ENCODE measurements at regions not wholly inside any gene's neighbourhood (a gene's known extent, or its start where the extent isn't known, plus 50 kb on each side); places are given as distances from the start of the nearest gene placed in this dataset.

DNA sequence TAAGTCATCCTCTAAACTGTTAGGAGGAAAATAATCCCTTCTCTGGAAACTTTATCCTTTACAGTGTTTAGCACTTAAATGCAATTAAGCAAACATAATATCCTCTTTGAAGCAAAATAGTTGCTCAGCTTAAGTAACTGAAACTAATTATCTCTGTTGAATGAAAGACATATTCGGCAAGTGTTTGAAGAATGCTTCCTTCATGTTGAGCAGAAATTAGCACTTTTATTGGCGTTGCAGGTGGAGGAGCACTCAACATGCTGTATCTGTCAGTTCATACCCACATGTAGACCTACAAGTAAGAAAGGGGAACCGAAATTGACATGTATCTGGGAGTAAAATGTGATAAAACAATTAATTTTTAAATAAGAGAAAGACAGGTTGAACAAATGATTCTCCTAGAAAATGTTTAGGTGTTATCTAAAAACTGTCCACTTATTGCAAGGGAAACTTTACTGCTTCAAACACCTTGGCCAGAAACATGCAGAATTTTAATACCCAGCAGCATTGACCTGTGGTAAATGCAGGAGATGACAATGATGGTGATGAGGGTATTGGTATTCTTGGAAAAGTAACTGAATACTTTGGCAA lies 987.0 kb upstream of the MAP3K7 start:
- no peak for DNase-seq

DNA sequence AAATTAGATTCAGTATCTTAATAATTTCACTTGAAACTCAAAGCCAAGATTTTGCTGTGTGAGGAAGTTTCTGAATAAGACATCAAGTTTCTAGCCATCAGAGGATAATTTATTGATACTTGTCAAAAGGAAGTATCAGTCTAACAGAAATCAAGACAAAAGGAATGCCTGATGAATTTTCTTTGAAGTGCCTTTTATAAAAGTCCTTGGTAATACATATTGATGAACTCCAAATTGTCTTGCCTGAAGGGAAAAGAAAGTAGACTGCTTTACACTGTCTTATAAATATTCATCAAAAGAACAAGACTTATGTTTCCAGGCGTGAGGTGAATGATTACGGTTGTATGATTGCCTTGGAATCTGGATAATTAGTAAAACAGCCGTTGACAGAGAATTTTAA lies 986.0 kb upstream of the MAP3K7 start:
- DNase-seq, result no peak

DNA sequence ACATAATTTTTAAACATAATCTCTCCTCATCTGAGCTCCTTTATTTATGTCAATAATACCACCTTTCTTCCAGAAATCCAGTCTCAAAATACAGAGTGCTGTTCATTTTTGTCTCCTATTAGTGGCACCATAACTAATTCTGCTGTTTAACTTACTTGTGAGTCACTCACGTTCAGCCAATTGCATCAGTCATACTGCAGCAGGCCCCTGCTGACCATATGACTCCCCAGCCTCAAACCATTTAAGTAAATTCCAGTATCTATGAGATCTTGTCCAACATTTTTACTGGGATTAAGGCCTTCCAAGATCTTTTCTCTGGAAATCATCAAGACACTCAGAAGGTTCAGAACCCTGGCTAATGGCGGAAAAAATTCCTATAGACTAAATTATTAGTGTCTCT lies 982.2 kb upstream of the MAP3K7 start:
- no peak for DNase-seq

DNA sequence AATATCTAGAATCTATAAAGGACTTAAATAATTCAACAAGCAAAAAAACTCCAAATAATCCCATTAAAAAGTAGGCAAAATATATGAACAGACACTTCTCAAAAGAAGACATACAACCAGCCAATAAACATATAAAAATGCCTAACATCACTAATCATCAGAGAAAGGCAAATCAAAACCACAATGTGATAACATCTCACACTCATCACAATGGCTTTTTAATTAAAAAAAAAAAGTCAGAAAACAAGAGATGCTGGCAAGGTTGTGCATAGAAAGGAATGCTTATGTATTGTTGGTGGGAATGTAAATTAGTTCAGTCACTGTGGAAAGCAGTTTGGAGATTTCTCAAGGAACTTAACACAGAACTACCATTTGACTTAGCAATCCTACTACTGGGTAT lies 979.6 kb upstream of the MAP3K7 start:
- DNase-seq, result no peak

DNA sequence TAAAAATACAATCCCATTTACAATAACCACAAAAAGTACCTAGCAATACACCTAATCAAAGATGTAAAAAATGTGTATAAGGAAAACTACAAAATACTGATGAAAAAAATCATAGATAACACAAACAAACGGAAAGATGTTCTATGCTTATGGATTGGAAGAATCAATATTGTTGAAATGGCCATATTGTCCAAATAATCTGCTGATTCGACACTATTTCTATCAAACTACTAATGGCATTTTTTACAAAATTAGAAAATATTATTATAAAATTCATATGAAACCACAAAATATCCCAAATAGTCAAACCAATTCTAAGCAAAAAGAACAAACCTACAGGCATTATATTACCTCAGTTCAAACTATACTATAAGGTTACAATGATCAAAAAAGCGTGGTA lies 978.3 kb upstream of the MAP3K7 start:
- no peak for DNase-seq

DNA sequence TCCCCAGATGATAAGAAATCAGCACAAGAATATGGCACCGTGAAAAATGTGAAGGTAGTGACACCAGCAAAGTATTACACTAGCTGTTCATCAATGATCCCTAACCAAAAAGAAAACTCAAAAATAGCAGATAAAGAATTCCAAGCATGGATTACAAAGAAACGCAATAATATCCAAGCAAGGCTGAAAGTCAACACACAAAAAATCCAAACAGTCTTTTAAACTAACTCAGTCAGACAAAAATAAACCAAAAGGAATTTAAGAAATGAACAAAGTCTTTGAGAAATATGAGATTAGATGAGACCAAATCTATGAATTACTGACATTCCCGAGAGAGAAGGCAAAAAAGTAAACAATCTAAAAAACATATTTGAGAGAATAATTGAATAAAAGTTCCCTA lies 976.1 kb upstream of the MAP3K7 start:
- no peak for DNase-seq

DNA sequence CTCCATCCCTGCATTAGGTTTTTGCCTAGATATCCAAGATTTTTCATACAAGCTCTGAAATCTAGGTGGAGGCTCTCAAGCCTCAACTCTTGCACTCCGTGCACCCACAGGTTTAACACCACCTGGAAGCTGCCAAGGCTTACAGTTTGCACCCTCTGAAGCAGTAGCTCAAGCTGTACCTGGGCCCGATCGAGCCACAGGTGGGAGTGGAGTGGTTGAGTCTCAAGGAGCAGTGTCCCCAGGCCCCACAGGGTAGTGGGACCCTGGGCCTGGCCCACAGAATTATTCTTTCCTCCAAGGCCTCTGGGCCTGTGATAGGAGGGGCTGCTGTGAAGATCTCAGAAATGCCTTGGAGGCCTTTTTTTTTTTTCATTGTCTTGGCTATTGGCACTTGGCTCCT lies 973.5 kb upstream of the MAP3K7 start:
- DNase-seq, result no peak

DNA sequence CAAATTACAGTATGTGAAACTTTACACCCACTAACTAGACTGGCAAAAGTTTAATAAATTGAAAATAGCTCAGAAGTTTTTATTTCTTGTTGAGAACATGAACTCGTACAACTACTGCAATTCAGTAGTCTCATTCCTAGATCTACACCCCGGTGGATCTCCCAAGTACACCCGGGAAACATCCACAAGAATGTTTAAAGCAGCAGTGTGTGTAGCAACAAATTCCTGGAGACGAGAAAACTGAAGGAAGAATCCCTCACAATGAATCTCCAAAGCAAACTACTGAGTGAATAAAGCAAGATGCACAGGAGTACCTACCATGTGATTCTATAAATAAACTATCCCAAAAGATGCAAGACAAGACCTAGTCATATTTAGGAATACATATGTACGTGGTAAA lies 954.0 kb upstream of the MAP3K7 start:
- DNase-seq, result no peak

DNA sequence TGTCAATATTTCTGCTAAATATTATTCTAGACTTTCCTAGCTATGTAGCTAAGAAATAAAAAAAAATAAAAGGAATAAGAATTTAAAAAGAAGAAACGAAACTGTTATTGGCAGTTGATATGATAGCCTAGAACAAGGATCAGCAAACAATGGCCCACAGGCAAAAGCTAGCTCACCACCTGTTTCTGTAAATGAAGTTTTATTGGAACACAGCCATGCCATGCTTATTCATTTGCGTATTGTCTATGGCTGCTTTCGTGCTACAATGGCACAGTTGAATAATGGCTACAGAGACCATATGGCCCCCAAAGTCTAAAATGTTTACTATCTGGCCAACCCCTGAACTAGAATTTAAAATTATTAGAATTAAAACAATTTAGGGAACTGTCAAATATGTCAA lies 952.6 kb upstream of the MAP3K7 start:
- no peak for DNase-seq

DNA sequence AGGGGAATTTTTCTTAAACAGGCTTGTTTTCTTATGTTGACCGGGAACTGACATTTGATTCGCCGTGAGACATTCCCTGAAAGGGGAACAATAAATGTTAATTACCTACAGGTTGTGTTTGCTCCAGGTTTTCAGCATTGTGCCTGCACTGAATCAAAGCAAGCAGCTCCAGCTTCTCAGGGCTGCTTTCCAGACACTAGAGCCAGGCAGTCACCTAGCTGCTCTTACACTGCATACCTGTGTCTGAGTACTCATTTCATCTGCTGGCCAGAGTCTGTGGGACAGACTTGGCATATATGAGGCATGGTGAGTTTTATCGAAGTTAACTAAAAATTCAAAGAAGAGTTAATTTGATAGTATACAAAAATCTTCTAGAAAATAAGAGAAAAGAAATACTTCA lies 951.8 kb upstream of the MAP3K7 start:
- DNase-seq, result no peak

DNA sequence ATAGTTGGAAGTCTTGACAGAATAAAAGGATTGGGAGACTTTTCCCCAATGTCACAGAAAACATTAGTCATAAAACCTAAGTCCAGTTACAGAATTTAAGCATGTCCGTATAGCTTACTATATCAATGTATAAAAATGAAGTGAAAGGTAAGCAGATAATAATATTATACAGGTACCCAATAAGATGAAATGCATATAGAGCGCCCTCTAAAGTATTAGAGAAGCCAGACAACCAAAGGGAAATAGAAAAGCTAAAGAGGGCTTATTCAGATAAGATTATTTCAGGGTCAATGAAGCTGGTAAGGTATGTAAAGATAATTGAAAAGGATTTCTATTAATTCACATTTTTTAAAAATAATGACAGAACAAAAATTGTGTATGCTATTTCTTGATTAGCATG lies 947.7 kb upstream of the MAP3K7 start:
- no peak for DNase-seq

DNA sequence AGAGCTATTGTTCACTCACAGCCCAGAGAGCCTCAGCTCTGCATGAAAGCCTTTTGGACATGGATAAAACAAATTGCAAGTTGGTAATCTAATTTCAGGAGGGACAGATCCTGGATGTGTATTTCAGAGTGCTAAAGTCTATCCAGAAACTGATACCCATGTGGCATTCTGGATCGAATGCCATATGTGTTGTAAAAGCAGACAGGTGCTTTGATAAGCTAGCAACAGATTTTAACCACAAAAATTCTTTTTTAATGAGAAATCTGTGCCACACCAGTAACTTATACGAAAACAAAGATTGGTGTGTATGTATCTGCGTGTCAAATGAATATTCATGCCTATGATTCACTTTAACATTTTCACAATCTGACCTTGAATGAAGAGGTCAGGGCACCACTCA lies 936.6 kb upstream of the MAP3K7 start:
- no peak for DNase-seq

DNA sequence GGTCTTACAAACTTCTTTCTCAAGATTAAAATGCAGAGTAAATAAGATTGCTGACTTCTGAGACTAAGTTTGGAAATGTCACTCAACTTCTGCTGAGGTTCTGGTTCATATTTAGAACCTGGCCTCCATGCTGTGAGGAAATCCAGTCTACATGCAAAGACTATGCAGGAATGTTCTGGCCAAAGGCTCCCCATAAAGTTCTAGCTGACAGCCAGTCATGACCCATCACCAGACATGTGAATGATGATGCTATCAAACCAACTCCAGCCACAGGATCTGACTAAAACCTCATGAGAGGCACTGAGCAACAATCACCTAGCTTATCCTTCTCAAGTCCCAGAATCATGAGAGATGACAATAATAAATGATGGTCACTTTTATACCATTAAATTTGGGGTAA lies 935.1 kb upstream of the MAP3K7 start:
- DNase-seq, result no peak

DNA sequence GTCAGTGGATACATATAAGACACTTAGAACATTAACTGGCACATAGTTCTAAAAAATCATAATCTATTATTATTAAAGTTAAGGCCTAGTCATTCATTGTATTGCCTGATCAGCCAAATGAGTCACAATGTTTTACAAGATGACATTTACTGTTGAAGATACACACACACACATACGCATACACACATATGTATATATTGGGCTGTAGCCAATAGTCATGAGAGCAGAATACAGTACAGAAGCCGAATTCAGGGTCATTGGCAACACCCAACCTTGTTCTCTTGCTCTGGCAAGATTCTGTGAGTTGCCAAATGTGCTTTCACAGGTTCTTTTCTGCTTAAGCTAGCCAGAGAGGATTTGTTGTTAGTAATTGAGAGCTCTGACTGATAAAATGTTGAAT lies 922.8 kb upstream of the MAP3K7 start:
- DNase-seq, result no peak

DNA sequence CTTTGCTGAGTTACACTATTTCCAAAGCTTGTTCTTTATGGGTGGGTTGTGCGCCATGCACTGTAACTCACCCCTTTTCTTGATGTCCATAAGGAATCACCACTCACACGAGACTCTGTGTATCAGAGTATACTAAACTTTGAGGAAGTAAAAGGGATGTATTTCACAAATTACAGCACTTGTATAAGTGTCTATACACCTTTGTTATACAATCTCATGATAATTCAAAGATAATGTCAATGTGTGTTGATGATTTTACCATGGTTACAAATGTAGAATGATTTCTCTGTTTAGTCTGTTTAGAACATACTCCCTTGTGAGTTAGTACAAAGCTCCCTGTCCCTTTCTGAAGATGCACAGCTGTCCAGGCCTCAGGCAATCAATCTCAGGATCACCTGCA lies 922.2 kb upstream of the MAP3K7 start:
- DNase-seq, result no peak

DNA sequence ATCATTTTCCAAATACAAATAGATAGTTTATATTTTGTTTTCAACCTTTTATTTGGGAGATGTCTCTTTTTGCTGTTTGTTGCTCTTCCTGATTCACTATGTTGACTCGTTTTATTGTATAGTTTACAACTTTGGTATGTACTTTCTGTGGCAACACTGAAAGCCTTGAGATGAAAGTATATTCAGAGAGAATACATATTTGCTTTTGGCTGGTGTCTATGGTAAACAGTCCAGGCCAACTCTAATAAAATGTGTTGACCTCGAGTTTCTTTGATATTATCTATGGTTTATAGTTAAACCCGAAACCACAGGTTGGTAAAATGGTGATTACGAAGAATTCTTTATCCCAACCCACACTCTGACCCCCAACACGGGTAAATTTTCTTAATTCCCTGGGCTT lies 919.6 kb upstream of the MAP3K7 start:
- no peak for DNase-seq

DNA sequence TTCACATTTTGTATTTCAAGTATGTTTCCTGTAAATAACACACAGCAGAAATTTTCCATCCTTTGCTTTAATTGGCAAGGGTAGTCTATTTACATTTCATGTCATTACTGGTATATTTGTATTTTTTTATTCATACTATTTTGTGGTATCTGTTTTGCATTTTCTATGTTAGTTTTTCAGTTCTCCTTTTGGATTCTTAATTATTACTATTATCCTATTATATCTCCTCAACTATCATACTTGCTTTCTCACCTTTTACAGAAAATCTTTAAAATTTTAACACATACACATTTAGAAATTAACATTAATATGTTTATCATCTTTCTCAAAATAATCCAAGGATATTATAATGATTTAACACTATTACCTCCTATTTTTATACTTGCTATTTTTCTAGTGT lies 918.3 kb upstream of the MAP3K7 start:
- DNase-seq, result no peak

DNA sequence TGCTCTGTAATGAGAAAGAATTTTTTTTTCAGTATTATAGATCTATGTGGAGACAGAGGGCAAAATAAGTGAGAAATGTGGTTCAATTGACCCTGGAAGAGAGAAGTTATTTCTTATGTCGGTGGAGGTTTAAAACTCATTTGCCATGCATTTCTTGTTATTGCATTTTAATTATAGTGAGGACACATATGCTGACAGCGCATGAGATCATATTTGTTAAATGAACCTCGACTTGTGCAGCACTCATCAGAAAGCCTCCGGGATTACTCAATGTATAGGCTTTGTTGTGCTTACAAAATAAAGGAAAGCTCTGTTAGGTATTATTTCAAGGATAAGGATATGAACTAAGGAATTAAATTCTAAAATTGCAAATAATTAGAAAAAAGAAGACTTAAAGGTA lies 915.1 kb upstream of the MAP3K7 start:
- DNase-seq, result no peak

DNA sequence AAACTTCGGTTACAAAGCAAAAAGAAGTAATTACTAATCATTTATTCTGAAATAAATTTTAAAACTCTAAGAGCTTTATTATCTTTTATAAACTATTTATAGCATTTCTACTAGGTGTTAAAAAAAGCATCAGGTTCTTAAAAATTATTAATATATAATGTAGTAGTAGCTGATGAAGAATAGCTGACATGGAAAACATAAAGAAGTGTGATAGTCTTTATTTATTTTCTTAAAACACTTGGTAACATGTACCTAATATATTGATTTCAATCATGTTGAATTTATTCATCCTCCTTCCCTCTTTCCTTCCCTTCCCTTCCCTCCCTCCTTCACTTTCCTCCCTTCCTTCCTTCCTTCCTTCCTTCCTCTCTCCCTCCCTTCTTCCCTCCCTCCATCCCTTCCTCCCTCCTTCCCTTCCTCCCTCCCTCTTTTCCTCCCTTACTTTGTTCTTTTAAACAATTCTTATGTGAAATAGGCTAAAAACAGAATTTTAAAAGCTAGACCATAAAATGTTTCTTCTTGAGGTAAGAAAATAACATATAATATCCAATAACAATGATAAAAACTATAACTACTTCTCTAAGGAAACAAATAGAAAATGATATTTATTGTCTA lies 913.9 kb upstream of the MAP3K7 start:
- no peak for DNase-seq

DNA sequence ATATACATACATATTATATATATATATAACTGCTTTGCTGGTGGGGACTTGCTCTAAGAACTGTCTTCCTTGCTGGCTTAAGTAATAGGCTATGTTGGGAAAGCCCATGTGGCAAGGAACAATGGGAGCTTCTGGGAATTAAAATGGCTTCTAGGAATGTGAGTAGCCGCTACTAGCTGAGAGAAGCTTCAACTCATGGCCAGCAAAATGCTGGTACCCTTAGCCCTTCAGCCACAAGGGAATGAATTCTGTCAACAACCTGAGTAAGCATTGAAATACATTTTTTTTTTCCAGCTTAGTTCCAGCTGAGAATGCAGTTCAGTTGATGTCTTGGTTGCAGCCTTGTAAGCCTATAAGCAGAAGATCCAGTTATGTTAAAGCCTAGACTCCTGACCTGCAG lies 911.7 kb upstream of the MAP3K7 start:
- DNase-seq, result no peak

DNA sequence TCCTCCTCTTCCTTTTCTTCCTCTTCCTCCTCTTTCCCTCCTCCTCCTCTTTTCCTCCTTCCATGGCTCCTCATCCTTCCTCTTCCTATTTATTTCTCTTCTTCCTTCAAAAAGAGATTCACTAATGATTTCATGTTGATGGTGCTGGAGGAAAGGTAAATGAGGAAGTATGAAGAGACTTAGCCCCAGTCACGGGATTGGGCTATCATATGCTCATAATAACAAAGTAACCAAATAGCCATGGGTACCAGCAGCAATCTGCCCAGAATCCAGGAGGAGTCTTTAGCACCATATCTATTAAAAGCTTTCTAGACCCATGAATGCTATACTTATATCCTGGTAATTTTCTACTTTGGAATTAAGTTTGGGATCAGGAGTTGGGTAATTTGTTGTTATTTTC lies 910.9 kb upstream of the MAP3K7 start:
- no peak for DNase-seq

DNA sequence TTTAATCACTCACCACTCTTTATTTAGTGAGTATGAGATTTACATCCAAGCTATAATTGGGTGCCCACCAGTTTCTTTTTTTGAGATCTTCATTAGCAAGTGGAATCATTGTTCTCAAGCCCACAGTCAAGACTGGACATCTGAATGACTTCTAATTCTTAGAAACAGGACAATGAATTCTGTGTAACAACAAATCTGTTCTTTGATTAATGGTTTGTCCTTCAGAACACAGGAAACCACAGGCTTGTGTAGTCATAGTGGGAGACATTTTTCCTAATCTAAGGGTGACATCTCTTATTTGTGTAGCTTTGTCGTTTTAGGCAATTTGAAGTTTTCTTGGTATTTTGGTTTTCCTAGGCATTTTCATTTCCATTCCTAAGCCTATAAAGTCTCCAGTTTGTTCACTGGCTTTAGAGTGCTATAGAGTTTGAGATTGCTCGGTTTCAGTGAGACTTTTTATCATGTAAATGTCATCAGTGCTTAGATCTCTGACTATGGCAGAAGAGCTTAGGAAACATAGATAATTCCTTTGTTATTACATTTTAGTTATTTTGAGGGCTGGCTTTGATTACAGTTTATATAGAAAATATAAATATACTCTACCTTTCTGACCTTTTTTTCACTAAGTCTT lies 903.9 kb upstream of the MAP3K7 start:
- DNase-seq, result no peak

DNA sequence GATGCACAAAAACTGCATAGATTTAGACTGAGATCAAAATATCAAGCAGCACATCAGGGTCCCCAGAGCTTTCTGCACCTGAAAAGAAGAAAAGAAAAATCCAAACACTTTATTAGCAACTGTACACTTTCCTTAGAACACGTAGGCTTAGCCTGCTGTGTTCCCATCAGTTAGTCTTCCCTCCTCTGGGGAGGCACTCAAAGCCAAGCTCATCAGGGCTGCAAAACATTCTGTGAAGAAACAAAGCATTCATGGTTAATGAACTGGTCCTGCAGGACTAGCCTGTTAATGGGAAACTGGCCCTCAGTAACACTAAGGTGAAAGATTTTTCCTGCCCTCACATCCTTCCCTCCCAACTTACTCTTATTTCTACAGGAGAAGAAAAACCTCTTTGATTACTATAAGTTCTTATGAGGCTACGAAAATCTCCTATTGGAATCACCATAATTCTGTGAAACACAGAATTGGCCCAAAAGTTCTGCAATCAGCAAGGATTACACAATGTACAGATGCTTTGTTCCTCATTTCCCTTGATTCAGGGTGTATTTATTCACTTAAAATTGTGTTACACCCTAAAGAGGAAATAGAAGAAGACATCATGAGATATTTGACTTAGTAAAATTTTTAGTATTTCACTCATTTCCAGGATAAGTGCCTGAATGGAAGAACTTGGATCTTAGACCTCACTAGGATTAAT lies 901.0 kb upstream of the MAP3K7 start:
- DNase-seq, result no peak

DNA sequence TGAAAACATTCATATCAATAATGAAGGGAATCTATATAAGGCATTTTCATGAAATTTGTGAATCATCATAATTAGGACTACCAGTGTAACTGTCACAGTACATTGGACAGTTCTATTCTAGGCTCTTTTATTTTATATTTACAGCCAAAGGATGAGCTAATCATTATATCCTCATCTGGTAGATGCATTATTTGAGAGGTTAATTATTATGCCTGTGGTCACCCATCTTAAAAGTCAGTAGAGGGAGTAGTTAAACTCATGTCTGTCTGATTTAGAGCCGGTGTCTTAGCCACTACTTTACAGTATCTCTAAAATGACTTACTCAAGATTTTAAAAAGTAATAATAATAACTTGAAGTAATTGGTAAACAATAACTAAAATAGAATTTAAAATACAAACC lies 899.3 kb upstream of the MAP3K7 start:
- DNase-seq, result no peak

DNA sequence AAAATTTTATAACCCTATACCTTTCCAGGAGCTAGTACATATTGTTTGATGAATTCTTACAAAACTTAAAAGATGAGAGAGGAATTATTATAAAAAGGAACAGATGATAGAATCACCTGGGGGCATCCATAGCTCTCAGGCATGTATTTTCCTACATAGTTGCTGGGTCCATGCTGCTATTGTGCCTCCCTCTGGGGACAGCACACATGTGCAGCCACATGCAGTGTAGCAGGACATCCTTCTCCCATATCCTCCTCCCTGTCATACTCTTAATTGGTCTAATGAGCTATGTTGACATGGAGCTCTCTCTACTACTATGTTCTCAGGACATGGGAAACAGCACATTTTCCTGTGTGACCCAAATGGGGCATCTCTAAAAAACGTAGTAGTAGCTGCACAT lies 898.2 kb upstream of the MAP3K7 start:
- DNase-seq, result no peak
